ENCODE measurements at regions not wholly inside any gene's neighbourhood (a gene's known extent, or its start where the extent isn't known, plus 50 kb on each side); places are given as distances from the start of the nearest gene placed in this dataset.

DNA sequence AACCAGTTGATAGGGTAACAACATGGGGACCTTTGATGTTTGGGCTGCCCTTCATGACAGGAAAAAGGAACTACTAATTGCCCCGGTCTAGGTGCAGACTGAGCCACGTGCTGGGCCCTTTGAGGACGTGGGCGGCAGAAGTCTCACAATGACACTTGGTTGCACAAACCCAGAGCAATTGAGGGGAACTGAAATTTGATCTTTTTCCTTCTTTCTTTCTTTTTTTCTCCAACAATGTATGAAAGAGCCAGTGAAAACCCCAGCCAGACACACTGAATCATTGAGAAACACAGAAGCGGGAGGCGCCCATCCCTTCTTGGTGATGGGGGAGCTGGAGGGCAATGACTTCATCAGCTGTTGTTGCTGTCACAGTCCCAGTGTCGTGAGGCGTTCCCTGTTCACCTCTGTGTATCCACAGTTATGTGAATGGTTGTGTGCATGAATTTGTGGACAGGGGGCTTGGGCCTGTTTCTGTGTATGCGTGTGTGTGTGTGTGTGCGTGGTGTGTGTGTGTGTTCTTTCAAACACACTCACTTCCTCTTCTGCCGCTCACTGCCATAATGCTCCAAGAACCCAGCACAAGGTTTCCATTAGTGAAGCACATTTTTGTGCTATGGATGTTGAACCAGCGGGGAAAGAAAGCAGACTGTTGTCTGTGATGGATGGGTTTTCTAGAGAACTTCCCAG lies 137.5 kb upstream of the CCND2 start:
- TF ChIP-seq, protein P1, sequence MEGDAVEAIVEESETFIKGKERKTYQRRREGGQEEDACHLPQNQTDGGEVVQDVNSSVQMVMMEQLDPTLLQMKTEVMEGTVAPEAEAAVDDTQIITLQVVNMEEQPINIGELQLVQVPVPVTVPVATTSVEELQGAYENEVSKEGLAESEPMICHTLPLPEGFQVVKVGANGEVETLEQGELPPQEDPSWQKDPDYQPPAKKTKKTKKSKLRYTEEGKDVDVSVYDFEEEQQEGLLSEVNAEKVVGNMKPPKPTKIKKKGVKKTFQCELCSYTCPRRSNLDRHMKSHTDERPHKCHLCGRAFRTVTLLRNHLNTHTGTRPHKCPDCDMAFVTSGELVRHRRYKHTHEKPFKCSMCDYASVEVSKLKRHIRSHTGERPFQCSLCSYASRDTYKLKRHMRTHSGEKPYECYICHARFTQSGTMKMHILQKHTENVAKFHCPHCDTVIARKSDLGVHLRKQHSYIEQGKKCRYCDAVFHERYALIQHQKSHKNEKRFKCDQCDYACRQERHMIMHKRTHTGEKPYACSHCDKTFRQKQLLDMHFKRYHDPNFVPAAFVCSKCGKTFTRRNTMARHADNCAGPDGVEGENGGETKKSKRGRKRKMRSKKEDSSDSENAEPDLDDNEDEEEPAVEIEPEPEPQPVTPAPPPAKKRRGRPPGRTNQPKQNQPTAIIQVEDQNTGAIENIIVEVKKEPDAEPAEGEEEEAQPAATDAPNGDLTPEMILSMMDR (IDR thresholded peaks at IDR 0.05): no peak
- TF ChIP-seq, protein P2, sequence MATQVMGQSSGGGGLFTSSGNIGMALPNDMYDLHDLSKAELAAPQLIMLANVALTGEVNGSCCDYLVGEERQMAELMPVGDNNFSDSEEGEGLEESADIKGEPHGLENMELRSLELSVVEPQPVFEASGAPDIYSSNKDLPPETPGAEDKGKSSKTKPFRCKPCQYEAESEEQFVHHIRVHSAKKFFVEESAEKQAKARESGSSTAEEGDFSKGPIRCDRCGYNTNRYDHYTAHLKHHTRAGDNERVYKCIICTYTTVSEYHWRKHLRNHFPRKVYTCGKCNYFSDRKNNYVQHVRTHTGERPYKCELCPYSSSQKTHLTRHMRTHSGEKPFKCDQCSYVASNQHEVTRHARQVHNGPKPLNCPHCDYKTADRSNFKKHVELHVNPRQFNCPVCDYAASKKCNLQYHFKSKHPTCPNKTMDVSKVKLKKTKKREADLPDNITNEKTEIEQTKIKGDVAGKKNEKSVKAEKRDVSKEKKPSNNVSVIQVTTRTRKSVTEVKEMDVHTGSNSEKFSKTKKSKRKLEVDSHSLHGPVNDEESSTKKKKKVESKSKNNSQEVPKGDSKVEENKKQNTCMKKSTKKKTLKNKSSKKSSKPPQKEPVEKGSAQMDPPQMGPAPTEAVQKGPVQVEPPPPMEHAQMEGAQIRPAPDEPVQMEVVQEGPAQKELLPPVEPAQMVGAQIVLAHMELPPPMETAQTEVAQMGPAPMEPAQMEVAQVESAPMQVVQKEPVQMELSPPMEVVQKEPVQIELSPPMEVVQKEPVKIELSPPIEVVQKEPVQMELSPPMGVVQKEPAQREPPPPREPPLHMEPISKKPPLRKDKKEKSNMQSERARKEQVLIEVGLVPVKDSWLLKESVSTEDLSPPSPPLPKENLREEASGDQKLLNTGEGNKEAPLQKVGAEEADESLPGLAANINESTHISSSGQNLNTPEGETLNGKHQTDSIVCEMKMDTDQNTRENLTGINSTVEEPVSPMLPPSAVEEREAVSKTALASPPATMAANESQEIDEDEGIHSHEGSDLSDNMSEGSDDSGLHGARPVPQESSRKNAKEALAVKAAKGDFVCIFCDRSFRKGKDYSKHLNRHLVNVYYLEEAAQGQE (IDR thresholded peaks at IDR 0.05; ENCODE audit: insufficient read depth in 1 of 2, low read depth in 2 of 2, low read length in 1 of 2): no peak
- TF ChIP-seq POLR2AphosphoS5 (IDR thresholded peaks at IDR 0.05; ENCODE audit: low read depth, low read length) (no peak), SIN3A (IDR thresholded peaks at IDR 0.05; ENCODE audit: borderline replicate concordance, insufficient read depth, low read depth, low read length) (no peak), TCF7L2 (IDR thresholded peaks at IDR 0.05; ENCODE audit: low read depth, low read length) (no peak)
